Activated CD4-positive, alpha-beta memory T cell treated with anti-CD3 and anti-CD28 coated beads, Interleukin-2, amount 10 ng/mL, durations not matched to agents 7 days and 5 days (primary cell): ENCODE measurements at regions not wholly inside any gene's neighbourhood (a gene's known extent, or its start where the extent isn't known, plus 50 kb on each side); places are given as distances from the start of the nearest gene placed in this dataset.

ENCODE experiments used
- CTCF ChIA-PET: fragments of 350-600 bp; sonication (Branson Sonifier 250); formaldehyde crosslinking; loops from one replicate; lab custom pipeline; 2021; ENCODE audit warnings: antibody characterized with exemption, inconsistent platforms; lab: Charles Lee
- POLR2A ChIA-PET: fragments of 350-600 bp; sonication (Branson Sonifier 250); formaldehyde crosslinking; loops from one replicate; lab custom pipeline; 2021; ENCODE audit warnings: antibody characterized with exemption; lab: Charles Lee
- DNase-seq: peaks from one replicate; pipeline ENCODE4 v3.0.0-alpha.2; 2020
- H3K27ac Mint-ChIP-seq: one replicate; pipeline ENCODE4 v1.8.0; 2021; ENCODE audit warnings: mild to moderate bottlenecking, mixed read lengths
- H3K27me3 Mint-ChIP-seq: one replicate; pipeline ENCODE4 v1.8.0; 2021; ENCODE audit warnings: mixed read lengths
- H3K36me3 Mint-ChIP-seq: one replicate; pipeline ENCODE4 v1.8.0; 2021; ENCODE audit warnings: low read depth, mixed read lengths
- H3K4me1 Mint-ChIP-seq: one replicate; pipeline ENCODE4 v1.8.0; 2021; ENCODE audit warnings: mixed read lengths
- H3K4me3 Mint-ChIP-seq: one replicate; pipeline ENCODE4 v1.8.0; 2021; ENCODE audit warnings: mild to moderate bottlenecking, mixed read lengths
- H3K9me3 Mint-ChIP-seq: one replicate; pipeline ENCODE4 v1.8.0; 2021; ENCODE audit warnings: mixed read lengths

DNA sequence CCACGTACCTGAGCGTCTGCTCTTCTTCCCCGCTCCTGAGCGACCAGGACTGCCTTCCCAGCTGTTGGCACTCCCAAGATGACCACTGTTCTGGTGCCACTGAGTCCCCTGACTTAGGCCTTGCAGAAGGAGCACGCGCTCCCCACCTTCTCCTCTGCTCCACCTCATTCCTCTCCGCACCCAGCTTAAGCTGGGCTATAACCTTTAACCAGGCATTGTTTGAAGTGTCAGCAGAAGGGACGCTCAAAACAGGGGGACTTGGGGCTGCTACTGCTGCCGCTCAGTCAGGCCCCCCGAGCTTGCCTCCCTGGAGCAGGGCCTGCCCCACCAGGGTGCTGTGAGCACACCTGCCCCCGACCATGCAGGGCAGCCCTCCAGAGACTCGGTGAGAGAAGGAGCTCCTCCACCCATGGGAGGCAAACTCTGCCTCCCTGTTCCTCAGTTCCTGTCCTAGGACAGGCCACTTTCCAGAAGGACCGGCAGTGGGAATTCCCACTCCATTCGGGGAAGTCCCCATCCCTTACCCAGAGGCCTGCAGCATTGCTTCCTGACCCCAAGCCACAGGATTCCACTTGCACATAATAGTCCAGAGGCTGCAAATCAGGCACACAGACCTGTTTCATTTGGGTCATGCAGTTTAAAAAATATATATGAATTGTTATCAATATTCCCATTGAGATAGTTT, 99.7 kb upstream of the ENPP6 start:
- no peak overlapping the region for H3K4me3 Mint-ChIP-seq
- POLR2A ChIA-PET, result no interaction called here
- H3K9me3 Mint-ChIP-seq, result no peaks in the 10 kb centered on the region
- no peaks in the 10 kb centered on the region for H3K27me3 Mint-ChIP-seq
- H3K36me3 Mint-ChIP-seq, result no peaks in the 10 kb centered on the region
- no peak for DNase-seq
- H3K27ac Mint-ChIP-seq, result no peak overlapping the region
- CTCF ChIA-PET, result interaction anchor here (0.6 kb wide), 2 partner anchors 177 to 251 kb away, joined by 4 read pairs; no protein-coding TSS in a partner anchor
- peaks cover 41% of the 10 kb centered on the region for H3K4me1 Mint-ChIP-seq

DNA sequence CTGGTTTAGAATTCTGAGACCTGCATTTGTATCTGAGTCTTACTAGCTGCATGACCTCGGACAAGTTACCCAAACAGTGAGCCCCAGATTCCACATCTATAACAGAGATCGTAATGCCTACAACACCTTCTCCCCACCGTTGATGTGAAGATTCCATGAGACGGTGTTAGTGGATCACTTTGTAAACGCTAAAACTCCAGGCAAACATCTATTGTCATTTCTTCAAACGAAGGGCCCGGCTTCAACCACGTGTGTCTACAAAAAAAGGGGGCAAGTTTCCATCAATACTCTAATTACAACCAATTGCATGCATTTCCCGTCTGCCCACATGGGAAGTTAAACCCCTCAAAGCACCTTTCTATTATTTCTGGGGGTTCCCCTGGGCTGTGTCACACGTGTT, 99.1 kb upstream of the ENPP6 start:
- no peaks in the 10 kb centered on the region for H3K36me3 Mint-ChIP-seq
- peaks cover 46% of the 10 kb centered on the region for H3K4me1 Mint-ChIP-seq
- DNase-seq, result no peak
- no peak overlapping the region for H3K4me3 Mint-ChIP-seq
- H3K9me3 Mint-ChIP-seq, result no peaks in the 10 kb centered on the region
- H3K27me3 Mint-ChIP-seq, result no peaks in the 10 kb centered on the region
- H3K27ac Mint-ChIP-seq, result no peak overlapping the region
- ChIA-PET POLR2A (no interaction called here), CTCF (interaction anchor here (0.6 kb wide), 2 partner anchors 178 to 252 kb away, joined by 4 read pairs; no protein-coding TSS in a partner anchor)

DNA sequence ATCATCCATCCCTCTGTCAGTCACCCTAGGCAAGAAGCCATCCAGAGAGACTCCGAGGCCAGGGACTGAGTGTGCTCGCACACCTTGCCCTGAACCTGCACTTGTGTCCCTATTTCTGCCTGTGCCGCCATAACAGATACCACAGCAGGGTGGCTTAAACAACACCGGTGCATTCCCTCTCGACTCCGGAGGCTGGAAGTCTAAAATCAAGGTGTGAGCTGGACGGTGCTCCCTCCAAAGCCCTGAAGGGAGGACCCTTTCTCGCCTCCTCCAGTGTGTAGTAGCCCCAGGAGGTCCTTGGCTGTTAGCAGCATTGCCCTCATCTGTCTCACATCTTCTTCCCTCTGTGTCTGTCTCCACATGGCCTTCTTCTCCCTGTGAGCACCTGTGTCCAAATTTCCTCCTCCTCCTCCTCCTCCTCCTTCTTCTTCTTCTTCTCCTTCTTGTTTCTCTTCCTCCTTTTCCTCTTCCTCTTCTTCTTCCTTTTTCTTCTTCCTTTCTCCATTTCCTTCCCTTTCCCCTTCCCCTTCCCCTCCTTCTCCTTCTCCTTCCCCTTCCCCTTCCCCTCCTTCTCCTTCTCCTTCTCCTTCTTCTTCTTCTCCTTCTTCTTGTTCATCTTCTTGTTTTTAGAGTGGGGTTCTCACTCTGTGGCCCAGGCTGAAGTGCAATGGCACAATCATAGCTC, 98.1 kb upstream of the ENPP6 start:
- Mint-ChIP-seq H3K27ac (no peak overlapping the region), H3K9me3 (no peaks in the 10 kb centered on the region), H3K4me3 (no peak overlapping the region), H3K27me3 (no peaks in the 10 kb centered on the region), H3K36me3 (no peaks in the 10 kb centered on the region), H3K4me1 (peaks cover 57% of the 10 kb centered on the region)
- CTCF ChIA-PET, result no interaction called here
- DNase-seq, result no peak
- POLR2A ChIA-PET, result no interaction called here

DNA sequence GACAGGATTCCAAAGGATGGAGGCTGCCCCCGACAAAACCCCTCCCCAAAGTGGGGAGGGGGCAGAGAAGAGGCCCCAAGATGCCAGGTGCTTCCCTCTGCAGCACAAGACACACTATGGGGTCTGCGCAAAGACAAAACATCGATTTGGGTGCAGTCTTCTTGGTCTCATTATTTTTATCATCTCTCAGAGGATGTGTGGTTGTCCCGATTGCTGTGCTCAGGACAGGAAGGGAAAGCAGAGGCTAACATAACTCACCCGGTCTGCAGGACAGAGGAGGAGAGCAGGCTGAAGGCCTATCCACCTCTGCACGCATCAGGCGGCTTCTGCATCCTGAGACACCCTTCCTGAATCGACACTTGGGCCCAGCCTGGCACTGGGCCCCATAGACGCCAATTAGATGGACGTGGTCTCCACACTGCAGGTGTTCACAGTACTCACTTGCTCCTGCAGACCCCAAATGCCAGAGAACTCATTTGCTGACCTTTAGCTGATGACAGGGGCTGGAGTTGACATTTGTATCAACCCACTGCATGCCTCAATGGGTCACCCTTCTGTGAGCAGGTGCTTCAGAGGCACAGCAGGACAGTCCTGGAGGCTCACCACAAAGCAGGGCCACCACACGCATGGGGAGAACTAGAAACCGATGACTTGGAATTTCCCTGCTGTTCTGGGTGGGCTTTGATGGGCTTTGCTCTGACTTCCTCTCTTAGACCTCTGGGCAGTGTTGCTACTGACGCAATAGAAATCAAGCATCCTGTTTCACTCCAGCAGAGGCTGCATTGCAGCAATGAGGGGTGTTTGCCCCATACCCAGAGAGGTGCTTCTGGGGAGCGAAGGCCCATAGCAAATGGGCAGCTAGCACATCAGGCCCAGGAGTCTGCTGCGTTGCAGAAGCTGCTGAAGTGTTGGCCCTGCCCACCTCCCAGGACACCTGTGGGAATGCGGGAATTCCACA, 96.3 kb upstream of the ENPP6 start:
- ChIA-PET POLR2A (interaction anchor here (0.8 to 1.4 kb wide), 2 partner anchors 103 to 161 kb away, joined by 3 to 5 read pairs; partner anchors contain the start of gene IRF2), CTCF (interaction anchor here (0.5 kb wide), 1 partner anchor 336 kb away, joined by 3 read pairs; the partner anchor contains the start of genes CASP3 and PRIMPOL)
- H3K4me1 Mint-ChIP-seq, result peaks cover 62% of the 10 kb centered on the region
- peak overlapping the region; percentile 66 for H3K27ac Mint-ChIP-seq
- no peaks in the 10 kb centered on the region for H3K9me3 Mint-ChIP-seq
- no peak for DNase-seq
- H3K36me3 Mint-ChIP-seq, result no peaks in the 10 kb centered on the region
- no peaks in the 10 kb centered on the region for H3K27me3 Mint-ChIP-seq
- no peak overlapping the region for H3K4me3 Mint-ChIP-seq

DNA sequence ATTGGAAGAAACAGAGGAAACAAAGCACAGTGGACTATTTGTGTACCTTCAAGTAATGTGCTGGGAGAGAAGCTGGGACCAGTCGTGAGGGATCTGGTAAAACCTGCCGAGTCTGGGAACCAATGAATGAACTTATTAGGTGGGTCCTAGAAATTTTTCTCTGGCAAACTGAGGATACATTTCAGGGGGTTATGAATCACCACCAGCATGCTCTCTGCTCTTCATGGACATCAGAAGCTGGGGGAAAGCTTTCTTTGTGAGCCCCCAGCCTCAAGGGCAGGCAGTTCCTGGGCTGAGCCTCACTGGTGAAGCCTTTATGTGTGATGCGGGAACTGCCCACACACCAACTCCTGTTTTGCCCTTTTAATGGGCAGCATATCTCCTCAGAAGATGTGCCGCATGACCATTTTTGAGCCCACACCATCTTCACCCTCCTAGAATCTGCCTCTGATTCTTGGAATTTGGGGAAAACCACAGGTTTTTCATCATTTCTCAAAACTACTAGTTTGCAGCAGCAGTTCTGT, 95.4 kb upstream of the ENPP6 start:
- Mint-ChIP-seq H3K27me3 (no peaks in the 10 kb centered on the region), H3K4me1 (peaks cover 60% of the 10 kb centered on the region), H3K36me3 (no peaks in the 10 kb centered on the region), H3K9me3 (no peaks in the 10 kb centered on the region), H3K4me3 (no peak overlapping the region), H3K27ac (peak overlapping the region; percentile 66)
- no peak for DNase-seq
- POLR2A ChIA-PET, result interaction anchor here (0.8 to 2.0 kb wide), 4 partner anchors 104 to 224 kb away, joined by 3 to 5 read pairs (median 4); partner anchors contain the start of gene IRF2
- CTCF ChIA-PET, result interaction anchor here (1.1 kb wide), 1 partner anchor 15 kb away, joined by 3 read pairs; no protein-coding TSS in a partner anchor

DNA sequence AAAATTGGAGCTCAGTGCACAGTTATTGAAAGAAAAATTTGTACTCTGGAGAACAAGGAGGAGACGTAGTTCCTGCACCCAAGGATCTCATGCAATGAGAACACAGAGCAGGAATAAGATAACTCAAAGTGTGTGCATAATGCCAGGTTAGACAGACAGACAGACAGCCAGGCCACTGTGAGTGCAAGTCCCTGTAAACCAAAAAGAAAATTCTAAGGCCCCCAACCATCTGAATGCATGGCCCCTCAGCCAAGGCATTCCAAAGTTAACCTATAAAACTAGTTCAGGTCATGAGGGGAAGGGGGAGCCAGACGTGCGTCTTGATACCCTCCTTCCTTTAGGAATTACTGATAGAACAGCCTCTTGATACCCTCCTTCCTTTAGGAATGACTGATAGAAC, 94.5 kb upstream of the ENPP6 start:
- H3K36me3 Mint-ChIP-seq, result no peaks in the 10 kb centered on the region
- POLR2A ChIA-PET, result interaction anchor here (1.0 to 3.6 kb wide), 5 partner anchors 44 to 225 kb away, joined by 3 to 12 read pairs (median 3); no protein-coding TSS in a partner anchor
- peaks cover 63% of the 10 kb centered on the region for H3K4me1 Mint-ChIP-seq
- CTCF ChIA-PET, result interaction anchor here (1.1 to 2.6 kb wide), 2 partner anchors 10 to 16 kb away, joined by 3 to 5 read pairs; no protein-coding TSS in a partner anchor
- DNase-seq, result no peak
- H3K27ac Mint-ChIP-seq, result no peak overlapping the region
- H3K4me3 Mint-ChIP-seq, result no peak overlapping the region
- no peaks in the 10 kb centered on the region for H3K27me3 Mint-ChIP-seq
- H3K9me3 Mint-ChIP-seq, result no peaks in the 10 kb centered on the region

DNA sequence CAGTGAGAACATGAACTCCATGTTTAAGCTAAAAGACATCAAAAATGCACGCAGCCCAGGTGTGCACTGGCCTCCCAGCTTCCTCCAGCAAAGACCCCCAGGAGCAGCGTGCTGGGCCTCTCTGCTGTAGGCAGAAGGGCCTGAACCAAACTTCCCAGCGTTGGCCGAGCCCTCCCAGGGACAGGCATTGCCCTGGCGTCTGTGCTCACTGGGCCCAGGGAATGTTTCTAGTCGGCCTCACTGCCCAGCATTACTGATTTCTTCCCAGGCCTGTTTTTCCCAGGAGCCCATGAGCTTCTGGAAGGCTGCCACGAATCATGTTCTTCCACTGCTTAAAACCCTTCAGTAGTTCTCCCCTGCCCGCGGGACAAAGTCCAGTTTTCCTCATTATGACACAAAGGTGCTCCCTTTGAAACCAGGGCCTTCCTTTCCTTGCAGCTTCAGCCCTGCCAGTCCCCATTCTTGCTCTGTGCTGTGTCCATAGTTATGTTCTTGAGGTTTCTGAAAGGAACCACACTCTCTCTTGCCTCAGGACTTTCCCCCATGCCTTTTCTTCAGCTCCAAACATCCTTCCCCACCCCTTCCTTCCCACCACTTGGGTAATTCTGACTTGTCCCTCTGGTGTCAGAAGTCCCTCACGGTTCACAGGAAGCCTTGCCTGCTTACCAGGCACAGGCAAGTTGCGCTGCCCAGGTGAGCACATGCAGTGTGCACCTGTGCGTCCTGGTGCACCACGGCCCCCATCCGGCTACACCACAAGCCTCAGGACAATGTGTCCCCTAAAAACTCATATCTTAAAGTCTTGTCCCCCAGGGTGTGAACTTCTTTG, 93.4 kb upstream of the ENPP6 start:
- no peaks in the 10 kb centered on the region for H3K27me3 Mint-ChIP-seq
- POLR2A ChIA-PET, result interaction anchor here (1.0 to 3.6 kb wide), 12 partner anchors 29 to 422 kb away, joined by 3 to 12 read pairs (median 4); partner anchors contain the start of genes CENPU and IRF2
- H3K4me1 Mint-ChIP-seq, result peaks cover 67% of the 10 kb centered on the region
- no peaks in the 10 kb centered on the region for H3K9me3 Mint-ChIP-seq
- DNase-seq, result no peak
- H3K4me3 Mint-ChIP-seq, result no peak overlapping the region
- H3K27ac Mint-ChIP-seq, result peak overlapping the region; percentile 80
- CTCF ChIA-PET, result interaction anchor here (0.9 to 2.6 kb wide), 6 partner anchors 9 to 151 kb away, joined by 3 to 5 read pairs (median 5); no protein-coding TSS in a partner anchor
- H3K36me3 Mint-ChIP-seq, result no peaks in the 10 kb centered on the region

DNA sequence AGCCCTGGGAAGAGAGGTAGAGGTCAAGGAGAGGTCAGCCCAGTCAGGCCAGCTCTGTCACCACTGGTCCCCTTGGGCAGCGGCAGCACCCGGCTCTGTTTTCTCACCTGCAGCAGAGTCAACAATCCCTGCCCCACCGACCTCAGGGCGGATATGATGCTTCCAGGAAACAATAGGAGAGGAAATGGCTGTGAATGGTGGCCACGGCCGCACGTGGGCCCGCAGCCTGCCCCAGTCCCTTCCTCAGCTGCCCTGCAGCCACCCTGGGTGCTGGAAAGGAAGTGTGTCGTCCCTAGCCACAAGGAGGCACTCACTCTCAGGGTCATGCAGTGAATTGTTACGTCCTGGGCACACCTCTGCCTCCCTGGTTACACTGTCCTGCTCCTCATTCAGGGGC, 92.5 kb upstream of the ENPP6 start:
- no peaks in the 10 kb centered on the region for H3K36me3 Mint-ChIP-seq
- H3K27me3 Mint-ChIP-seq, result no peaks in the 10 kb centered on the region
- peak overlapping the region; percentile 80 for H3K27ac Mint-ChIP-seq
- DNase-seq, result peak; percentile 79
- peaks cover 67% of the 10 kb centered on the region for H3K4me1 Mint-ChIP-seq
- H3K9me3 Mint-ChIP-seq, result no peaks in the 10 kb centered on the region
- CTCF ChIA-PET, result interaction anchor here (0.8 to 2.6 kb wide), 7 partner anchors 8 to 152 kb away, joined by 3 to 5 read pairs (median 5); no protein-coding TSS in a partner anchor
- POLR2A ChIA-PET, result interaction anchor here (1.0 to 3.6 kb wide), 8 partner anchors 28 to 423 kb away, joined by 3 to 12 read pairs (median 5); partner anchors contain the start of genes CENPU and IRF2
- peak overlapping the region; percentile 11 for H3K4me3 Mint-ChIP-seq

DNA sequence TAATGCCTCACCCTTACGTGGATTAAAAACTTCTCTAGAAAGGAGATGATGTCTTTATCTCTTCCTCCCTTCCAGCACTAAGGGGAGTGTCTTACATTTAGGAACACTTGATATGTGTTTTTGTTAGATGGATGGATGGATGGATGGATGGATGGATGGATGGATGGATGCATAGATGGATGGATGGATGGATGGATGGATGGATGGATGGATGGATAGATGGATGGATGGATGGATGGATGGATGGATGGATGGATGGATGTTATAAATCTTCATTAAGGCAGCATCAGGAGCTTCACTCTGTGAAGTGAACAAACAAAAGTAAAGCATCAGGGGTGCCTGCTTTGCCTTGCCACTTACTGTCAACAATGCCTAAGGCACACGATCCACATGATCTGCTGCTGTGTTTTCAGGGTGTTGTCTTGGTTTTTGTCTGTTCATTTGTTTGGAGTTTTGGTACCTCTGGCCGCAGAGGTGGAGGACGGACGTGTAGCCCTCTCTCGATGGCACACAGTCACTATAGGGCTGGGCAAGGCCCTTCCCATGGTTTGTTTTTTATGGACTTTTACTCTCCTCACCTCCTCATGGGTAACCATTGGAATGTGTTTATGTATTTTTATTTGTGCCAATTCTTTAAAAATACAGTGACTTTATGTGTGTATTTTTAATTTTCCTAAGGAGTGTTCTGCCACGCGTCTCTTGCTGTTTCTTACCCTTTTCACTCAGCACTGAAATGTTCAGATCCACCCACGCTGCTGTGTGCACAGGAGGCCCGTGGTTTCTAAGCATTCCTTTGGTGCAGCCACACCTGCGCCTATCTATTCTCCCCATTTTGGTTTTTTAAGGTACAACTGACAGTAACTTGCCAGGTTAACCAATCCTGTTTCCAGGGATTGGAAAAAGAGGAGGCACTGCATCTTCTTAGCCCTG, 91.8 kb upstream of the ENPP6 start:
- no peak for DNase-seq
- Mint-ChIP-seq H3K4me3 (no peak overlapping the region), H3K4me1 (peaks cover 63% of the 10 kb centered on the region), H3K27me3 (no peaks in the 10 kb centered on the region), H3K27ac (peak overlapping the region; percentile 80), H3K36me3 (peaks cover 2% of the 10 kb centered on the region), H3K9me3 (peaks cover 2% of the 10 kb centered on the region)
- POLR2A ChIA-PET, result interaction anchor here (1.0 to 3.6 kb wide), 9 partner anchors 28 to 424 kb away, joined by 3 to 12 read pairs (median 6); partner anchors contain the start of genes CENPU and IRF2
- CTCF ChIA-PET, result interaction anchor here (0.8 to 1.9 kb wide), 4 partner anchors 25 to 152 kb away, joined by 3 to 5 read pairs (median 3); no protein-coding TSS in a partner anchor

DNA sequence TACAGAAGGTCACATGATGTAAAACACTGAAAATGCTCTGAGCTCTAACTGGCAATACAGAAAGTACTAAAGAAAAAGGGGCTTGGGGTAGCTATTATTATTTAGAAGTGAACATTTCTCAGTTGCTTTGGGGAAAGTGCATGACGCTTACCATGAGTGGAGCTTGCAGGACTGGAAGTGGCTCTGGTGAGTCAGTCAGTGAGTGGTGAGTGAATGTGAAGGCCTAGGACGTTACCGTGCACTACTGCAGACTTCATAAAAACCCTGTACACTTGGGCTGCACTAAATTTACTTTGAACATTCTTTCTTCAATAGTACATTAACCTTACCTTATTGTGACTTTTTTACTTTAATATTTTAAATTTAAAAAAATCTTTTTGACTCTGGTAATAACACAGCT, 89.3 kb upstream of the ENPP6 start:
- H3K27ac Mint-ChIP-seq, result peak overlapping the region; percentile 61

More for the DNA sequence above, 89.3 kb upstream of the ENPP6 start:
- ChIA-PET CTCF (interaction anchor here (0.7 to 2.3 kb wide), 4 partner anchors 19 to 50 kb away, joined by 3 to 10 read pairs (median 4); no protein-coding TSS in a partner anchor), POLR2A (interaction anchor here (1.0 to 2.2 kb wide), 4 partner anchors 19 to 228 kb away, joined by 3 to 7 read pairs (median 3); no protein-coding TSS in a partner anchor)
- no peaks in the 10 kb centered on the region for H3K27me3 Mint-ChIP-seq
- peaks cover 5% of the 10 kb centered on the region for H3K9me3 Mint-ChIP-seq
- DNase-seq, result no peak
- peaks cover 7% of the 10 kb centered on the region for H3K36me3 Mint-ChIP-seq
- H3K4me3 Mint-ChIP-seq, result no peak overlapping the region
- H3K4me1 Mint-ChIP-seq, result peaks cover 37% of the 10 kb centered on the region
